Daoy (cell line): ENCODE measurements at regions not wholly inside any gene's neighbourhood (a gene's known extent, or its start where the extent isn't known, plus 50 kb on each side); places are given as distances from the start of the nearest gene placed in this dataset.
A peak's percentile ranks its signal among the peaks of the same experiment; 100 is the strongest.
"Not testable (repeated sequence)": the region's sequence is repeated elsewhere in the genome, so short reads cannot be mapped to it uniquely, and the experiment has no call there.

Source experiments
- DNase-seq: peaks from one replicate; pipeline ENCODE4 v3.0.0-alpha.2; 2015; ENCODE audit warnings: low read depth

GRCh38 chr6:74050921-74051320 is 354.9 kb downstream of the CD109 start:
- DNase-seq: no peak

DNA sequence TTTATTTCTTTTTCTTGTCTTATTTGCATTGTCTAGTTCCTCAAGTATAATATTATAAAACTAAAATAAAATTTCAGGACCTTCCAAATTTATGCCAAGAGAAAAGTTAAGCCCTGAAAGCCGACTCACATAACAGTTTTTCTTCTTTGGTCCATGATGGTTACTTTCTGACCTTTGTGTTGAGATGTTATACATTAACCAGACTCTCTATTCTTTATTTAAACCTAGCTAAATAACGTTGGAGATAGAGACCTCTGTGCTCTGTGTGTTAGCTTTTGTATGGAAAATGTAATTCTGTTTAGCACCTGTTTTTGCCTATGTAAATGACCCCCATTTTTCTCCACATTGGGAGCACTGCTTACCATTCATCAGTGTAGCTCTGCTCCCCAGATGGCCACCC is 352.4 kb downstream of the CD109 start:
- DNase-seq: no peak

GRCh38 chr6:74044417-74045096 is 348.6 kb downstream of the CD109 start:
- DNase-seq: no peak

DNA sequence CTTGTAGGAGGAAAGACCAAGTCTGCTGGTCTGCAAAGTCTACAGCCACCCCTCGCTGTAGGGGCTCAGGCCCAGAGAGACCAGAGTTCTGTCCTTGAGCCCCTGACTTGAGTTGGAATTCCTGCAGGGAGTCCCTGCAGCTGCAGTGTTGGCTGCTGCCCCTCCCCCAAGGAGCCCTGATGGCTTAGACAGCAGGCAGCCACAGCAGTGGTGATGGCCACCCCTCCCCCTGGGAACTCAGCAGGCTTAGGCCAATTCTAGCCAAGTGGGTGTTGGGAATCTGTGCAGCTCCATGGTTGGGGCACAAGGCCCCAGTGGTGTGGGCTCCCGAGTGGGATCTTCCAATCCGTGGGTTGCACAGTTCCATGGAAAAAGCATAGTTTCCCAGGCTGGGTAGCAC is 345.4 kb downstream of the CD109 start:
- no peak for DNase-seq

DNA sequence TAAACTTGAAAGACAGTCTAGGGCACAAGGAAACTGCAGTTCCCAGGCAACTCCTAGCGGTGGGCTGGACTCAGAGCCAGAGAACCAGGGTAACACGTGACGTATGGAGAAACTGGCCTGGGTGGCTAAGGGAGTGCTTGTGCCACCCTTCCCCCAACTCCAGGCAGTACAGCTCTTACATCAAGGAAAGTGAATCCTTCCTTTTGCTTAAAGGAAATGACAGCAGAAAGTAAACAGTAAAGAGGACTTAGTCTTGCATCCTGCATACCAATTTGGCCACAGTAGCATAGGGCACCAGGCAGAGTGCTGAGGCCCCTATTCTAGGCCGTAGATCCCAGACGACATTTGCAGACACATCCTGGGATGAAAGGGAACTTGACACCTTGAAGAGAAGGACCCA is 322.8 kb downstream of the CD109 start:
- DNase-seq: no peak

- DNase-seq: no peak
These were observed 319.4 kb downstream of the CD109 start for GRCh38 chr6:74015427-74015826.

GRCh38 chr6:74000666-74001490 is 304.9 kb downstream of the CD109 start:
- no peak for DNase-seq

DNA sequence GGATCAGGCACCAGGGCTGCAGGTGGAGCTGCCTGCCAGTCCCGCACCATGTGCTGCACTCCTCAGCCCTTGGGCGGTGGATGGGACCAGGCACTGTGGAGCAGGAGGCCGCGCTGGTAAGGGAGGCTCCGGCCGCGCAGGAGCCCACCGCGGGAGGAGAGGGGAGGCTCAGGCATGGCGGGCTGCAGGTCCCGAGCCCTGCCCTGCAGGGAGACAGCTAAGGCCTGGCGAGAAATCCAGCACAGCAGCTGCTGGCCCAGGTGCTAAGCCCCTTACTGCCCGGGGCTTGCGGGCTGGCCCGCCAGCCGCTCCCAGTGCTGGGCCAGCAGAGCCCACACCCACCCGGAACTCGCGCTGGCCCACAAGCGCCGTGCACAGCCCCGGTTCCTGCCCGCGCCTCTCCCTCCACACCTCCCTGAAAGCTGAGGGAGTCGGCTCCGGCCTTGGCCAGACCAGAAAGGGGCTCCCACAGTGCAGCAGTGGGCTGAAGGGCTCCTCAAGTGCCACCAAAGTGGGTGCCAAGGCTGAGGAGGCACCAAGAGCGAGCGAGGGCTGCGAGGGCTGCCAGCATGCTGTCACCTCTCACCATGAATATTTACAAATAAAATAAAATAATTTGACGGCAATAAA is 294.7 kb downstream of the CD109 start:
- not testable (repeated sequence) for DNase-seq

DNA sequence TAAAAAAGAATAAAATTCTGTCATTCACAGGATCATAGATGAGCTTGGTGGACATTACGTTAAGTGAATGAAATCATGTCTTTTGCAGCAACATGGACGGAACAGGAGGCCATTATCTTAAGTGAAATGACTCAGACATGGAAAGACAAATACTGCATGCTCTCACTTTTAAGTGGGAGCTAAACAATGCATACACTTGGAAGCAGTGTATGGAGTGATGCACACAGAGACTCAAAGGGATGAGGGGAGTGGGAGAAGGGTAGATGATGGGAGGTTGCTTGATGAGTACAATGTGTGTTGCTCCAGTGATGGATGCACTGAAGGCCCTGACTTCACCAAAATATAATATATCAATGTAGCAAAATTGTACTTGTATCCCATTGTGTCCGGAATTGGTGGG is 293.4 kb downstream of the CD109 start:
- no peak for DNase-seq

DNA sequence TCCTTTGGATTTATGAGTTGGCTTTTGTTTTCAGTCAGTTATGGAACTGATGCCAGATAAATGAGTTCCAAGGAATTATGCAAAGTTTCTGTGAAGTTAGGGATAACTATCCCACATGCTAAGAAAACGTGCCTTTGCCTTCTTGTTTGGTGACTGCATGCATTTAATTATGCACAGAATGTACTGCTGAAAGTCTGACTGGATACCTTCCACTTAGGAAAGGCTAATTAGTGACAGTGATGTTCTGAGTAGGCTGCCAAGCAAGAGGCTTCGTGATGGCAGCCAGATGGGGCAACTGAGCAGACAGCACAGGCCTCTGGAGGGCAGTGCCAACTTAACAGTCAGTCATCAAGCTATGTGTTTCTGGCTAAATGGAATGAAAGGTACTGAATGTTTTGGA is 289.9 kb downstream of the CD109 start:
- no peak for DNase-seq

- DNase-seq: no peak
These were observed 288.7 kb downstream of the CD109 start for GRCh38 chr6:73984571-73985210.

DNA sequence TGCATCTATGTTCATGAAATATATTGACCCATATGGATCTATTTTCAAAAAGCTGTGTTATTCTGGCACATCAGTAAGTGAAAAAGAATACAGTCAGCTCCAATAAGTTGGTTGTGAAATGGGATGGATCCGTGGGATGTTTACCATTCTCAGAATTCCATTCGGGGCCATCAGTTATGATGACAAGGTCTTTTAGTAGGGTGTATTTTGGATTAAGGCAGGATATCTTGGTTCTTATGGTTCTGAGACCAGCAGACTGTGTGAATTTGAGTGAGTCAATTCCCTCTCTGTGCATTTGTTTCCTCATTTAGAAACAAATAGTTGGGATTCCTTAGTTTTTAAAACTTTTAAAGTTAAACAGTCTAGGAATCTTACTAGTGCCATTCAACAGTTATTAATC is 287.4 kb downstream of the CD109 start:
- DNase-seq: no peak

DNA sequence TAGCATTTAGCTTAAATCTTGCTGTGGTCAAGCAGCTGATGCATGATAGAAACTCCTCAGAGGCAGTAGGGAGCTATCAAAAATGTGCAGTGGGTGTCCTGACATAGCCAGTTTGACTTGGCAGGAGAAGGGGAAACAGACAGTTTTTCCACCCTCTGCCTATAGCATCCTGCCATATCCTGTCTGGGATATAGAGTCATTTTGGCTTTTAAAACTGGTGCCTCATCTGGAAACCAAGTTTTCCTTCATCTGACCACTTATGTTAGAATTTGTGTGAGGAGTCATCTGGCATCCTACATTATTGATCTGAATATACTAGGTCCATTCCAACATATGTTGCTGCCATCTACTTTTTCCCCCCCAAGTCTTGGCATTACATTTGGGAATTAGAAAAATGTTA is 284.1 kb downstream of the CD109 start:
- DNase-seq: no peak

DNA sequence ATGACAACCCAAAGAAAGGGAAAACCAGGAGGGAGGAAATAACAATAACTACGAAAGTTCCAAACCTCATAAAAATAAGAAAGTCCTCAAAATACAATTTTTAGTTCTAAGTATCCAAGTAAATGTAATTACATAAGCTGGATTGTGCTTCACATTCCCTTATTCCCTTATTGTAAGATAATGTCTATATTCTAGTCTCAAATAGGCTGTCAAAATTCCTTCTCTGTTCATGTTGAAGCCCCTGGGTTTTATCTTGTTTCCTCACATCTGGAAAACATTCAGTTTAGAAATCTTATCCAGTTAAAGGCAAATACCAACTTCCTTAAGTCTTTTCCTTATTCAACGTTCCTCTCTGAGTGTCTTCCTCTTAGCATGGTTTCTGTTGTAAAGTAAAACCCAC is 282.3 kb downstream of the CD109 start:
- no peak for DNase-seq

DNA sequence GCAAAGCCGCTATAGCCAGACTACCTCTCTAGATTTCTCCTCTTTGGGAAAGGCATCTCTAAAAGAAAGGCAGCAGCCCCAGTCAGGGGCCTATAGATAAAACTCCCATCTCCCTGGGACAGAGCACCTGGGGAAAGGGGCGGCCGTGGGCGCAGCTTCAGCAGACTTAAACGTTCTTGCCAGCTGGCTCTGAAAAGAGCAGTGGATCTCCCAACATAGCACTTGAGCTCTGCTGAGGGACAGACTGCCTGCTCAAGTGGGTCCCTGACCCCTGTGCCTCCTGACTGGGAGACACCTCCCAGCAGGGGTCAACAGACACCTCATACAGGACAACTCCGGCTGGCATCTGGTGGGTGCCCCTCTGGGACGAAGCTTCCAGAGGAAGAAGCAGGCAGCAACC is 276.5 kb downstream of the CD109 start:
- DNase-seq: not testable (repeated sequence)

GRCh38 chr6:73969971-73970970 is 274.3 kb downstream of the CD109 start:
- DNase-seq: peak; percentile 18

GRCh38 chr6:73968221-73968757 is 272.3 kb downstream of the CD109 start:
- DNase-seq: no peak

- no peak for DNase-seq
These were observed 269.6 kb downstream of the CD109 start for GRCh38 chr6:73965539-73966029.

- no peak for DNase-seq
These were observed 268.3 kb downstream of the CD109 start for GRCh38 chr6:73964241-73964854.

DNA sequence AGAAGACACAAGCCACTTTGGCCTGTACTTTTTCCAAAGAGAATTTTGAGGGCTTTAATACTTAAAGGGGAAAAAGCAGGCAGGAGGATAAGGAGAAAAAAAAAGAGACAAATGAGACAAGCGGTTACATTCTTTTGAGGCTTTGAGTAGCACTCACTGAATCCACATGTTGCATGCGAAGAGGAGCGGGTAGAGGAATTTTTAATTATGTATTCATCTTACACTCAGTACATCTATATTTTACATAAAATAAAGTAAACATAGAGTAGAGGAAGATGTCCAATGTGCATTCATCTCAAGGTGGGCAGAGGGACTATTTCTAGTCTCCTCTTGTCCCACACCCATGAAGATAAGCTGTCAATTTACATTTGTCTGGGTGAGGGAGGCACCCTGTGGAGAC is 266.9 kb downstream of the CD109 start:
- DNase-seq: no peak
